Endodermal cell (in vitro differentiated cells): ENCODE measurements at regions not wholly inside any gene's neighbourhood (a gene's known extent, or its start where the extent isn't known, plus 50 kb on each side); places are given as distances from the start of the nearest gene placed in this dataset.
"Not testable (repeated sequence)": the region's sequence is repeated elsewhere in the genome, so short reads cannot be mapped to it uniquely, and the experiment has no call there.

Experiments used
- DNase-seq: peaks from one replicate; pipeline ENCODE4 v3.0.0-alpha.2; 2017
- H3K27ac ChIP-seq: 2 replicates; pipeline ENCODE4 v1.5.1; 2013; ENCODE audit warnings: mild to moderate bottlenecking, low read depth, low read length, moderate library complexity
- H3K27me3 ChIP-seq: 2 replicates; pipeline ENCODE4 v1.6.1; 2013; ENCODE audit warnings: mild to moderate bottlenecking, low read length, moderate library complexity; ENCODE audit not compliant: insufficient read depth, control insufficient read depth, poor library complexity, severe bottlenecking
- H3K36me3 ChIP-seq: 2 replicates; pipeline ENCODE4 v1.7.0; 2013; ENCODE audit warnings: mild to moderate bottlenecking, low read length, moderate library complexity; ENCODE audit not compliant: control insufficient read depth, insufficient read depth
- H3K4me1 ChIP-seq: one replicate; pipeline ENCODE4 v1.7.0; 2013; ENCODE audit warnings: low read length; ENCODE audit not compliant: control insufficient read depth, insufficient read depth
- H3K4me3 ChIP-seq: 2 replicates; pipeline ENCODE4 v1.5.1; 2013; ENCODE audit warnings: mild to moderate bottlenecking, low read length, moderate library complexity
- H3K9ac ChIP-seq: 2 replicates; pipeline ENCODE4 v1.6.1; 2013; ENCODE audit warnings: mild to moderate bottlenecking, low read length, moderate library complexity; ENCODE audit not compliant: poor library complexity, severe bottlenecking; ENCODE audit errors: extremely low read depth
- H3K9me3 ChIP-seq: 2 replicates; pipeline ENCODE4 v1.6.1; 2013; ENCODE audit warnings: mild to moderate bottlenecking, low read length, moderate library complexity; ENCODE audit not compliant: control insufficient read depth
- H3K27ac Mint-ChIP-seq: 2 replicates; pipeline ENCODE4 v1.8.0; 2020; ENCODE audit warnings: mixed read lengths
- H3K27me3 Mint-ChIP-seq: 2 replicates; pipeline ENCODE4 v1.8.0; 2021; ENCODE audit warnings: mild to moderate bottlenecking, mixed read lengths; ENCODE audit not compliant: insufficient read depth
- H3K36me3 Mint-ChIP-seq: 2 replicates; pipeline ENCODE4 v1.8.0; 2020; ENCODE audit warnings: low read depth, mixed read lengths
- H3K4me1 Mint-ChIP-seq: 2 replicates; pipeline ENCODE4 v1.8.0; 2020; ENCODE audit warnings: mixed read lengths
- H3K4me3 Mint-ChIP-seq: 2 replicates; pipeline ENCODE4 v1.8.0; 2020; ENCODE audit warnings: mild to moderate bottlenecking, moderate library complexity, mixed read lengths
- H3K9me3 Mint-ChIP-seq: 2 replicates; pipeline ENCODE4 v1.8.0; 2020; ENCODE audit warnings: mild to moderate bottlenecking, mixed read lengths
- CTCF ChIP-seq: fragments of 200-600 bp; sonication (generic); conservative IDR thresholded peaks from 2 replicates; pipeline ENCODE4 v1.5.0; 2021; ENCODE audit warnings: antibody characterized with exemption, mild to moderate bottlenecking
- WGBS, 2 experiments: methylation state at CpG; one replicate each; pipeline versions ENCODE4 v1.1.5 to v1.1.7; 2013; ENCODE audit warnings: missing lambda C conversion rate in 2 of 2, mixed read lengths in 1 of 2; ENCODE audit not compliant: insufficient coverage in 1 of 2, insufficient read length in 1 of 2; 5-methylcytosine and 5-hydroxymethylcytosine counted together

DNA sequence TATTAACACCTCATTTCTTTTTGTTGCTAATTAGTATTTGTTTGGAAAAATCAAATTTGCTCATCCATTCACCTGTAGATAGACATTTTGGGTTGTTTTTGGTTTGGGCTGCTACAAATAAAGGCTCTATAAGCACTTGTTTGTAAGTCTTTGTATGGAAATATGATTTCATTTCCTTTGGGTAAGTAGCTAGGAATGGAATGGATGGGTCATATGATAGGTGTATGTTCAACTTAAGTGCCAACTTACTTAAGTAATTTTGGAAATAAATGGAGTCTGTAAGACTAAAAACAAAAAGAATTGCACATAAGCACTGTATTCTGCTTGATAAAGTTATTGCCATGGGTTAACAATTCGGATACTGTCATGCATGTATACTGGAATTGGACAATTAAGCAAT is 157.7 kb upstream of the NAMPT start:
- H3K27ac ChIP-seq = no peak overlapping the region
- Mint-ChIP-seq H3K36me3 (peaks cover 6% of the 10 kb centered on the region), H3K27me3 (no peaks in the 10 kb centered on the region), H3K9me3 (peaks cover 27% of the 10 kb centered on the region), H3K4me1 (no peaks in the 10 kb centered on the region), H3K4me3 (no peak overlapping the region), H3K27ac (no peak overlapping the region)
- no peak for TF ChIP-seq CTCF
- H3K36me3 ChIP-seq = no peaks in the 10 kb centered on the region
- DNase-seq = no peak
- no peak overlapping the region for H3K4me3 ChIP-seq
- 80 to 91% methylated on average over 1 of the region's 1 CpG for WGBS, 2 experiments
- no peak overlapping the region for H3K9ac ChIP-seq
- no peaks in the 10 kb centered on the region for H3K27me3 ChIP-seq
- no peaks in the 10 kb centered on the region for H3K4me1 ChIP-seq
- H3K9me3 ChIP-seq = peaks cover 8% of the 10 kb centered on the region

- not testable (repeated sequence) for H3K27ac Mint-ChIP-seq, H3K9me3 ChIP-seq, H3K27ac ChIP-seq, H3K9ac ChIP-seq, H3K4me3 ChIP-seq, DNase-seq, H3K36me3 ChIP-seq, H3K27me3 Mint-ChIP-seq, H3K4me1 ChIP-seq, H3K27me3 ChIP-seq, H3K4me3 Mint-ChIP-seq, H3K36me3 Mint-ChIP-seq, H3K4me1 Mint-ChIP-seq
- 98% methylated on average over 2 of the region's 2 CpGs; no CpG with 5 or more reads in 1 of the 2 experiments for WGBS, 2 experiments
- H3K9me3 Mint-ChIP-seq = peaks cover 36% of the 10 kb centered on the region
These were observed 156.6 kb upstream of the NAMPT start for GRCh38 chr7:106441343-106441742.

- 50% methylated on average over 2 of the region's 2 CpGs; no CpG with 5 or more reads in 1 of the 2 experiments for WGBS, 2 experiments
These were observed 152.2 kb upstream of the NAMPT start for GRCh38 chr7:106436933-106437332.

GRCh38 chr7:106433377-106433776 is 148.6 kb upstream of the NAMPT start:
- peaks cover 1% of the 10 kb centered on the region for H3K27me3 Mint-ChIP-seq
- Histone ChIP-seq H3K4me1 (no peaks in the 10 kb centered on the region), H3K27me3 (no peaks in the 10 kb centered on the region), H3K4me3 (no peak overlapping the region), H3K36me3 (no peaks in the 10 kb centered on the region), H3K9me3 (no peaks in the 10 kb centered on the region), H3K27ac (no peak overlapping the region), H3K9ac (no peak overlapping the region)
- no peak overlapping the region for H3K4me3 Mint-ChIP-seq
- H3K9me3 Mint-ChIP-seq = peaks cover 17% of the 10 kb centered on the region
- WGBS, 2 experiments = 57 to 92% methylated on average over 1 to 2 of the region's 2 CpGs
- no peak for DNase-seq
- no peak for TF ChIP-seq CTCF
- no peaks in the 10 kb centered on the region for H3K4me1 Mint-ChIP-seq
- no peaks in the 10 kb centered on the region for H3K36me3 Mint-ChIP-seq
- H3K27ac Mint-ChIP-seq = no peak overlapping the region

More at GRCh38 chr7:106436933-106437332, 152.2 kb upstream of the NAMPT start:
- H3K36me3 ChIP-seq, H3K9me3 ChIP-seq, H3K9ac ChIP-seq, H3K4me1 ChIP-seq, H3K4me3 ChIP-seq, H3K27me3 ChIP-seq, H3K27ac ChIP-seq, H3K36me3 Mint-ChIP-seq, DNase-seq, H3K4me1 Mint-ChIP-seq, H3K27me3 Mint-ChIP-seq, H3K4me3 Mint-ChIP-seq, H3K27ac Mint-ChIP-seq: not testable (repeated sequence)
- peaks cover 38% of the 10 kb centered on the region for H3K9me3 Mint-ChIP-seq
